LNCAP (cell line): ENCODE measurements at regions not wholly inside any gene's neighbourhood (a gene's known extent, or its start where the extent isn't known, plus 50 kb on each side); places are given as distances from the start of the nearest gene placed in this dataset.

Experiments
- CTCF ChIP-seq: fragments of 450-650 bp; IDR thresholded peaks from 2 replicates; pipeline ENCODE4 v1.5.1; 2017; ENCODE audit warnings: mild to moderate bottlenecking

DNA sequence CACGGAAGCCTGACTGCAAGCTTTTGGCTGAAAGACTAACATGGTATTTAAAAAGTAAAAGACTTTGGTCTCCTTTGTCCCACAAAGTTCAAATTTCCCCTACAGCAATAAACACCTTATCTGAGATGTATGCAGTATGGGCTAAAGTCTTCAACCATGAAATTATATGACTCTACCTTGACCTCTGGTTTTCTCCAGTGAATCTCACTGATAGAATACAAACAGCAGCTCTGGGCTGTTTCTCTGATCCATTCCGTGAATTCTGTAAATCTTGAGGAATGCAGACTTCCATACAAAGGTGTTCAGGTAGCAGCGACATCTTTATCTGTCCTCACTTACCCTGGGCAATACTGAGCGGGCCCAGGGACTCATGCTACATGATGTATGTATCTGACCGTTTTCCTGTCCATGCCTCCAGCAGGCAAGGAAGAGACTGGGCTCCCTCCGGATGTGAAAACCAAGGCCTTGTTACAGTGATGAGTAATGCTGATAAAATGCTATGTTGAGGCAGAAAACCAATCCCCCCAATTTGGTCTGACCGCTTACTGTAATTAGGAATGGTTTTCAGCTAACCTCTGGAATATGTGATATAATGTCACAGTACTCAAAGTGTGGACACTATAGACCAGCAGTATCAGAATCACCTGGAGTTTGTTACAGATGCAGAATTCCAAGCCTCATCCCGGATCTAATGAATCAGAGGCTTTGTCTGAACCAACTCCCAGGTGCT, 589.8 kb downstream of the HS3ST4 start:
- no peak for TF ChIP-seq CTCF

DNA sequence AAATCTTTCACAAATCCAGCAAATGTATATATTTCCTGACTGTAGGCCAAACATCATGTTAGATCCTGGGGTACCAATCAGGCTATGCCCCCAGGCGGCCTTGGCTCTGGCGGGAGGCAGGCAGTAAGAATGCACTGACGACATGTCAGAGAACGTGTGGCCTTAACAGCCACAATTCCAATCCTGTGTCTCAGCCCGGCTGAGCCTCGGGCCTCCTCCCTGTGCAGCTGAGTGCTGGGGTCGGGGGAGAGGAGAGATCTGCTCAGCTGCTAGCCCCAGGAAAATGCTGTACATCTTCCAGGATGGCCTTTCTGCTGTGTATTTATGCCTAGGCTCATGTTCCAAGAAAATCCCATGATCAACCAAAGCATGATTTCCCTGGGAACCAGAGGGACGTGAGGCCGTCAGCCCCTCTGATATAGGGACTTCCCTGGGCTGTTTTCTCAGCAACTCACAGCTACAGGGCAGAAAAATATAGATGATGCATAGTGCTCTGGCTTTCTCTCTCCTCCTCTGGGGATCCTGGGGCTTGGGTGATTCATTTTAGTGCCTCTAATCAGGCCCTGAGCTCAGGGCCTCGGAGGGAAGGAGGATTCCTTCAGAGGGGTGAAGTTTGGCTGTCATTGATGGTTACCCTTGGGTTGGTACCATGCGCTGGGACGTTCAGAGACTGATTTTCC, 604.0 kb downstream of the HS3ST4 start:
- no peak for TF ChIP-seq CTCF

DNA sequence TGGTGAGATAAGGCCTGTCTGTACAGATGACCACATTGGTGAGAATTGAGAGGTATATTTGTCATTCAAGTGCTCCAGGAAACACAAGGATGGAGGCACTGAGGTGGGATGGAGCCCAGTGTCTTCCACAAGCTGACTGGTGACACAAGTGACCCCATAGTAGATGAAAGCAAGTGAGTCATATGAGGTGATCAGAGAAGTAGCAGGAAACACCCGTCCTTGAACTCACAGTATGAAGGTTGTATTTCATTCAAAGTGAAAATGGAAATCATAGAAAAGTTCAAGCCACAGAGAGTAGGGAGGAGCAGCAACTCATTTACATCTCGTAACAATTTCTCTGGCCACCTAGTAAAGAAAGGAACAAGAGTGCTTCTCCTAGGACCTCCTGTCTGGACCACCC, 609.8 kb downstream of the HS3ST4 start:
- no peak for TF ChIP-seq CTCF

DNA sequence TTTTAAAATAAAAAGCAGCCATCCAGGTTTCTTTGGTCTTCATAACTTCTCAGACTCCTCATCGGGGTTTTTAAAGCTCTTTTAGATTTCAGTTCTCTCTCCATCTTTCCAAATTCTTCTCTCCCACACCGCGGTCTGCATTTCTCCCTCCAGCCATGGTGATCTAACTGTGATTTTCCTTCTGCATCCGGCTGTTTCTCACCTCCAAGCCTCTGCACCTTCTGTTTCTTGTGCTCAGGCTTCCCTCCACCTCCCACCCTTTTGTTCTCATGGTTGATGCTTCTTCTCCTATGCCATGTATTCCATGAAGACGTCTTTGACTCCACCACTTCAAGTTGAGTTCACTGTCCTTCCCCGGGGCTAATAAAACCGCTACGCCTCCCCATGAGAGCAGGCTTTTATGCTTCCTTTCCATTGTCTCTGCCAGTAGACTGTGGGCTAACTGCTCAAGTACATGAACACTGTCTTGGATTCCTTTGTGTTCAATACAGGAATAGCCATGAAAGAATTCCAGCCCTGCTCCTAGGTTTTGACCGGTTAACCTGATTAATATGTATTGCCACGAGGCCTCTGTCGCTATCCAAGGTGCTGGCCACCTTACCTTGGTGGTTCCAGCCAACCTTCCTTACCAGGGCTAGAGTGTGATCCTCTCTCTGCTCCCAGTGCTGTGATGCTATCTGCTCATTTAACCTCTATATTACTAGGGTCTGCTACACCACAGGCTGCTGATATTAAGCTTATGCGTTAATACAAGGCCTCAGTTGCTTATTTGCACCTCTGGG, 625.1 kb downstream of the HS3ST4 start:
- TF ChIP-seq CTCF: no peak

DNA sequence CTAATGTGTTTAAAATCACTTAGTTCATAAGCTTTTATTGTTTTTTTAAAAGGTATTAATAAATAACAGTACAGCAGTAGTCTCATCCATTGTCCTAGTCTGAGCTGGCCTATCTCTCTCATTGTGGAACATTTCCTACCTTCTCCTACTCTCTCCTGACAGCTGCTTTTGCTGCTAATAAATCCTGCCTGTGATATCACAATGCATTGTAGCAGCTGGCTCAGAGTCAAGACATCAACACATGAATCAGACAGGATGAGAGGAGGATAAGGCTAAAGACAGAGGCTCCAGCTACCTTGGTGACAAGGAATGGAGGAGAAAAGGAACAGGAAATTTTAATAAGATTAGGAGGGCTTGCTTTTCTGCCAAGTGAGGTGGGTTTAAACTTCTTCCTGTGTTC, 626.1 kb downstream of the HS3ST4 start:
- no peak for TF ChIP-seq CTCF

DNA sequence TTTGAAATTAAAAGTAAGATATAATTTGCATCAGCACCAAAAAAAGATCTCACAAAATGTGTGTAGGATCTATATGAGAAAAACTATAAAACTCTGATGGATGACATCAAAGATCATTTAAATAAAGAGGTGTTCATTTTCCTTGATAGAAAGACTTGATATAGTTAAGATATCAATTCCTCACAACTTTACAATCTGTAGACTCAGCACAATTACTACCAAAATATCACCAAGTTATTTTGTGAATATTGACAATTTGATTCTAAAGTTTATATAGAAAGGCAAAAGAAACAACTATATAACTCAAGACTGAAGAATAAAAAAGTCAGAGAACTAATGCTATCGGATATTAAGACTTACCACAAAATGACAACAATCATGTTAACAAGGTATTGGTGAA, 638.9 kb downstream of the HS3ST4 start:
- TF ChIP-seq CTCF: no peak

GRCh38 chr16:26334218-26335111, 642.7 kb downstream of the HS3ST4 start:
- no peak for TF ChIP-seq CTCF
